ENCODE measurements at regions not wholly inside any gene's neighbourhood (a gene's known extent, or its start where the extent isn't known, plus 50 kb on each side); places are given as distances from the start of the nearest gene placed in this dataset.

GRCh38 chrX:4240541-4241194 lies 527.2 kb upstream of the PRKX start:
- in situ Hi-C loops (cut with HindIII; ENCODE audit: low pct_unique_long_range_greater_than_20kb, low sequenced_read_pairs) = no loop called here
- DNase-seq (ENCODE audit: low read depth, low spot score) = peak; percentile 0

GRCh38 chrX:4239650-4240540 lies 526.4 kb upstream of the PRKX start:
- in situ Hi-C loops (cut with HindIII; ENCODE audit: low pct_unique_long_range_greater_than_20kb, low sequenced_read_pairs) = no loop called here
- no peak for DNase-seq (ENCODE audit: low read depth, low spot score)

- no peak for DNase-seq (ENCODE audit: low read depth, low spot score)
- in situ Hi-C loops (cut with HindIII; ENCODE audit: low pct_unique_long_range_greater_than_20kb, low sequenced_read_pairs) = no loop called here
Measured at GRCh38 chrX:4238916-4239315, 525.5 kb upstream of the PRKX start.

- DNase-seq (ENCODE audit: low read depth, low spot score) = no peak
- in situ Hi-C loops (cut with HindIII; ENCODE audit: low pct_unique_long_range_greater_than_20kb, low sequenced_read_pairs) = no loop called here
Measured at GRCh38 chrX:4225086-4225485, 511.6 kb upstream of the PRKX start.

- in situ Hi-C loops (cut with HindIII; ENCODE audit: low pct_unique_long_range_greater_than_20kb, low sequenced_read_pairs) = no loop called here
Measured at GRCh38 chrX:4206941-4207340, 493.5 kb upstream of the PRKX start.

GRCh38 chrX:4197971-4198370 lies 484.5 kb upstream of the PRKX start:
- in situ Hi-C loops (cut with HindIII; ENCODE audit: low pct_unique_long_range_greater_than_20kb, low sequenced_read_pairs) = no loop called here
- DNase-seq (ENCODE audit: low read depth, low spot score) = no peak

More at GRCh38 chrX:4206941-4207340, 493.5 kb upstream of the PRKX start:
- DNase-seq (ENCODE audit: low read depth, low spot score) = no peak

GRCh38 chrX:4193500-4194155 lies 480.2 kb upstream of the PRKX start:
- no peak for DNase-seq (ENCODE audit: low read depth, low spot score)
- in situ Hi-C loops (cut with HindIII; ENCODE audit: low pct_unique_long_range_greater_than_20kb, low sequenced_read_pairs) = no loop called here

- in situ Hi-C loops (cut with HindIII; ENCODE audit: low pct_unique_long_range_greater_than_20kb, low sequenced_read_pairs) = no loop called here
- DNase-seq (ENCODE audit: low read depth, low spot score) = no peak
Measured at GRCh38 chrX:4186331-4186730, 472.9 kb upstream of the PRKX start.

GRCh38 chrX:4185086-4185485 lies 471.6 kb upstream of the PRKX start:
- in situ Hi-C loops (cut with HindIII; ENCODE audit: low pct_unique_long_range_greater_than_20kb, low sequenced_read_pairs) = no loop called here
- DNase-seq (ENCODE audit: low read depth, low spot score) = no peak

GRCh38 chrX:4182408-4182806 lies 469.0 kb upstream of the PRKX start:
- in situ Hi-C loops (cut with HindIII; ENCODE audit: low pct_unique_long_range_greater_than_20kb, low sequenced_read_pairs) = no loop called here
- no peak for DNase-seq (ENCODE audit: low read depth, low spot score)

GRCh38 chrX:4181782-4182407 lies 468.4 kb upstream of the PRKX start:
- no peak for DNase-seq (ENCODE audit: low read depth, low spot score)
- in situ Hi-C loops (cut with HindIII; ENCODE audit: low pct_unique_long_range_greater_than_20kb, low sequenced_read_pairs) = no loop called here

- in situ Hi-C loops (cut with HindIII; ENCODE audit: low pct_unique_long_range_greater_than_20kb, low sequenced_read_pairs) = no loop called here
- DNase-seq (ENCODE audit: low read depth, low spot score) = no peak
Measured at GRCh38 chrX:4179031-4179430, 465.6 kb upstream of the PRKX start.

GRCh38 chrX:4175221-4175620 lies 461.8 kb upstream of the PRKX start:
- no peak for DNase-seq (ENCODE audit: low read depth, low spot score)
- in situ Hi-C loops (cut with HindIII; ENCODE audit: low pct_unique_long_range_greater_than_20kb, low sequenced_read_pairs) = no loop called here

- DNase-seq (ENCODE audit: low read depth, low spot score) = no peak
- in situ Hi-C loops (cut with HindIII; ENCODE audit: low pct_unique_long_range_greater_than_20kb, low sequenced_read_pairs) = no loop called here
Measured at GRCh38 chrX:4173743-4174142, 460.3 kb upstream of the PRKX start.

- no peak for DNase-seq (ENCODE audit: low read depth, low spot score)
- in situ Hi-C loops (cut with HindIII; ENCODE audit: low pct_unique_long_range_greater_than_20kb, low sequenced_read_pairs) = no loop called here
Measured at GRCh38 chrX:4151798-4152197, 438.3 kb upstream of the PRKX start.

GRCh38 chrX:4150259-4150658 lies 436.8 kb upstream of the PRKX start:
- in situ Hi-C loops (cut with HindIII; ENCODE audit: low pct_unique_long_range_greater_than_20kb, low sequenced_read_pairs) = no loop called here
- DNase-seq (ENCODE audit: low read depth, low spot score) = no peak

- DNase-seq (ENCODE audit: low read depth, low spot score) = no peak
- in situ Hi-C loops (cut with HindIII; ENCODE audit: low pct_unique_long_range_greater_than_20kb, low sequenced_read_pairs) = no loop called here
Measured at GRCh38 chrX:4129626-4130025, 416.2 kb upstream of the PRKX start.

All from SK-MEL-5 (cell line).